ENCODE measurements at regions not wholly inside any gene's neighbourhood (a gene's known extent, or its start where the extent isn't known, plus 50 kb on each side); places are given as distances from the start of the nearest gene placed in this dataset.

GRCh38 chr10:2955064-2955463 is 112.3 kb upstream of the PFKP start:
- Histone ChIP-seq H2BK15ac (ENCODE audit: low read depth, low read length) (no peak overlapping the region), H3K23ac (ENCODE audit: insufficient read length, low read depth, low read length) (no peak overlapping the region), H3T11ph (ENCODE audit: low read length) (no peak overlapping the region), H3K14ac (ENCODE audit: insufficient read depth, low read length) (no peak overlapping the region), H2BK20ac (ENCODE audit: low read depth, low read length, poor library complexity, severe bottlenecking) (no peak overlapping the region), H3K56ac (ENCODE audit: insufficient read length, low read depth, low read length) (no peak overlapping the region), H3K18ac (ENCODE audit: insufficient read length, low read depth, low read length) (no peak overlapping the region), H2AK5ac (ENCODE audit: insufficient read length, low read length) (no peak overlapping the region), H4K20me1 (ENCODE audit: control insufficient read depth, insufficient read depth, insufficient read length) (no peaks in the 10 kb centered on the region), H2BK12ac (ENCODE audit: insufficient read length, low read depth, low read length) (no peak overlapping the region), H3K79me1 (ENCODE audit: insufficient read depth, low read depth, low read length, poor library complexity, severe bottlenecking) (no peaks in the 10 kb centered on the region), H2AFZ (ENCODE audit: low read length) (no peak overlapping the region), H3K9ac (ENCODE audit: extremely low read depth, insufficient read length, low read length) (no peak overlapping the region), H3K23me2 (ENCODE audit: insufficient read length, low read depth, low read length, poor library complexity, severe bottlenecking) (no peaks in the 10 kb centered on the region), H3K27ac (ENCODE audit: insufficient read length, low read depth, low read length) (no peak overlapping the region), H3K4ac (ENCODE audit: low read depth, low read length) (no peak overlapping the region), H4K8ac (replicated peaks; ENCODE audit: insufficient read length, low read depth, low read length) (no peak overlapping the region), H3K79me2 (ENCODE audit: insufficient read depth, low read length) (no peaks in the 10 kb centered on the region), H2BK5ac (ENCODE audit: insufficient read length, low read length) (no peak overlapping the region), H3K4me1 (ENCODE audit: insufficient read depth, low read length) (no peaks in the 10 kb centered on the region; the same call in 1 of the 2 replicates), H3K27me3 (ENCODE audit: insufficient read depth, low read length) (no peaks in the 10 kb centered on the region), H4K5ac (ENCODE audit: insufficient read length, low read depth, low read length) (no peak overlapping the region), H3K9me3 (ENCODE audit: control insufficient read depth, low read depth, low read length) (no peaks in the 10 kb centered on the region), H3K4me2 (ENCODE audit: insufficient read depth, insufficient read length, low read length) (no peak overlapping the region), H2BK120ac (ENCODE audit: low read depth, low read length, poor library complexity, severe bottlenecking) (no peak overlapping the region), H4K91ac (ENCODE audit: insufficient read length, low read depth, low read length) (no peak overlapping the region)
- Mint-ChIP-seq H3K27ac (no peak overlapping the region), H3K4me3 (no peak overlapping the region), H3K9me3 (0 out of 5 replicates have a peak, but pooled peaks cover 0 to 3% of the 10 kb centered on the region in 2 experiments), H3K36me3 (ENCODE audit: insufficient read depth in 1 of 3, low read depth in 3 of 3) (0 out of 7 replicates have a peak, but pooled peaks cover 0 to 4% (median 0%) of the 10 kb centered on the region in 3 experiments), H3K27me3 (ENCODE audit: low read depth) (peaks cover 10% of the 10 kb centered on the region), H3K4me1 (peaks cover 5 to 7% of the 10 kb centered on the region in 2 experiments)
- DNase-seq: no peak
- WGBS (ENCODE audit: extremely low coverage, insufficient read length, low lambda C conversion rate): no CpG with 5 or more reads among the region's 1 CpG
- TF ChIP-seq CTCF (conservative IDR thresholded peaks at IDR 0.05): no peak
